NCI-H82 (cell line): ENCODE measurements at regions not wholly inside any gene's neighbourhood (a gene's known extent, or its start where the extent isn't known, plus 50 kb on each side); places are given as distances from the start of the nearest gene placed in this dataset.
"Not testable (repeated sequence)": the region's sequence is repeated elsewhere in the genome, so short reads cannot be mapped to it uniquely, and the experiment has no call there.

Experiments
- DNase-seq: peaks from one replicate; lab custom pipeline; 2025; lab: John Stamatoyannopoulos, UW

DNA sequence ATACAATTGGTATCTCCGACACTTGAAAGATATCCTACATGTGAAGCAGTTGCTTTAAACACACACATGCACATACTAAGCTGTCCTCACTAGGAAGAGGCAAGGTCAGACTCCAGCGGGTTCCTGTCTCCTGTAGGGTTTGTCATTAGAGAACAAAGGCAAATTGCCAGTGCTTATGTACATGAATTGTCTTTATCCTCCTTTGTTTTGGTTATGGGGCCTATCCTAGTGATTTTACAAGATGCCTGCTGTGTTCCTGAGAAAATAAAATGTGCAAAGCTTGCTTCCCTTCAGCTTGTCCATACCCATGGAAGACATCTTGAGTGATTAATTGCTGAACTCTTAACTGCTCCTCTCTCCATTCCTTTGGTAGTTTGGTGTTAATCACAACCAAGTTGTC lies 86.7 kb upstream of the SLC39A10 start:
- DNase-seq: no peak

DNA sequence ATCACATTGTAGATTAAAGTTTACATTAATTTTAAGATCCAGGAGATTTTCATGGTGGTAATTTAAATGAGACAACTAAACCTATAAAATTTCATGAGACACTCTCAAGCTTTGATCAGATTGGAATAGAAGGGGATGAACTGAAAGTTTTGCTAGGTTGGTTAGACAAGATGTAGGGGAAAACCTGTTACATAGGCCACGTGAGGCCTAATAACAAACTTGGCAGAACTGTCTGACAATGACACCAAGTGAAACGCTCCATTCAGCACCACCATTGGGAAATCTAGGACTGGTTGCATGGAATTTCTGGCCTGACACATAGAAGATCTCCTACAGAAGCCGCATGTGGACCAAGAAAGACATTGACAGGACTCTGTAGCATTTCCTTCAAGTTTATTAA lies 87.8 kb upstream of the SLC39A10 start:
- DNase-seq: no peak

DNA sequence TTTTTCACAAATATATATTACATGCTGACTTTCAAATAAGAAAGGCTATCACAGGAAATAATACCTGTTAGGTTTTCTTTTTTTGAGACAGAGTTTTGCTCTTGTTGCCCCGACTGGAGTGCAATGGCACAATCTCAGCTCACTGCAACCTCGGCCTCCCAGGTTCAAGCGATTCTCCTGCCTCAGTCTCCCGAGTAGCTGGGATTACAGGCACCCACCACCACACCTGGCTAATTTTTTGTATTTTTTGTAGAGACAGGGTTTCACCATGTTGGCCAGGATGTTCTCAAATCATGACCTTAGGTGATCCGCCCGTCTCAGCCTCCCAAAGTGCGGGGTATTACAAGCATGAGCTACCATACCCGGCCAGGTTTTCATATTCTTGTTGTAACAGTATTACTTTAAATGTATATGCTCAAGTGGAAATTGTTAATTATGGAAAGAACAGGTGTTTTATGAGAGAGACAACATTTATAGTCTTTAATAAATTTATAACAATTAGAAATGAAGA lies 92.3 kb upstream of the SLC39A10 start:
- not testable (repeated sequence) for DNase-seq

DNA sequence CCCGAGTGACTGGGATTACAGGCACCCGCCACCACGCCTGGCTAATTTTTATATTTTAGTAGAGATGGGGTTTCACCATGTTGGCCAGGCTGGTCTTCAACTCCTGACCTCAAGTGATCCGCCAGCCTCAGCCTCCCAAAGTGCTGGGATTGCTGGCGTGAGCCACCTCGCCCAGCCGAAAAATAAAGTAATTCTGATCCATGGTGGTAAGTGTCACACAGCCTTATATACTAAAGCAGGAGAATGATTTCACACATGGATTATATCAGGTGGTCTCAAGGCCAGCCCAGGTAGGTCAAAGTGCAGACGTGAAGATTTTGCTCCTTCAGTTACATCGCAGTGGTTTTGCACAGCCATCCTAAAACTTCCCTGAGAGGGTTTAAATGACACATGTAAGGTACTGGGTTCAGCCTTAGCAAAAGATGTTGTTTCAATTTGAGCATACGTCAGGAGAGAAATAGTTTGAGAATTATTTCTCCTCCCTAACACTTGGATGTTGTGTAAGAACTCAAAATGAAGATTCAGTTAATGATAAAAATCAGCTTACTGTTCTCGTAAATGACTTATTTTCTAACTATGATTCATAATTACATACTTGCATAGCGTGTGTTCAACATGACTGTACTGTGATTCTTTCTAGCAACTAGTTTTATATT lies 93.0 kb upstream of the SLC39A10 start:
- DNase-seq: no peak

DNA sequence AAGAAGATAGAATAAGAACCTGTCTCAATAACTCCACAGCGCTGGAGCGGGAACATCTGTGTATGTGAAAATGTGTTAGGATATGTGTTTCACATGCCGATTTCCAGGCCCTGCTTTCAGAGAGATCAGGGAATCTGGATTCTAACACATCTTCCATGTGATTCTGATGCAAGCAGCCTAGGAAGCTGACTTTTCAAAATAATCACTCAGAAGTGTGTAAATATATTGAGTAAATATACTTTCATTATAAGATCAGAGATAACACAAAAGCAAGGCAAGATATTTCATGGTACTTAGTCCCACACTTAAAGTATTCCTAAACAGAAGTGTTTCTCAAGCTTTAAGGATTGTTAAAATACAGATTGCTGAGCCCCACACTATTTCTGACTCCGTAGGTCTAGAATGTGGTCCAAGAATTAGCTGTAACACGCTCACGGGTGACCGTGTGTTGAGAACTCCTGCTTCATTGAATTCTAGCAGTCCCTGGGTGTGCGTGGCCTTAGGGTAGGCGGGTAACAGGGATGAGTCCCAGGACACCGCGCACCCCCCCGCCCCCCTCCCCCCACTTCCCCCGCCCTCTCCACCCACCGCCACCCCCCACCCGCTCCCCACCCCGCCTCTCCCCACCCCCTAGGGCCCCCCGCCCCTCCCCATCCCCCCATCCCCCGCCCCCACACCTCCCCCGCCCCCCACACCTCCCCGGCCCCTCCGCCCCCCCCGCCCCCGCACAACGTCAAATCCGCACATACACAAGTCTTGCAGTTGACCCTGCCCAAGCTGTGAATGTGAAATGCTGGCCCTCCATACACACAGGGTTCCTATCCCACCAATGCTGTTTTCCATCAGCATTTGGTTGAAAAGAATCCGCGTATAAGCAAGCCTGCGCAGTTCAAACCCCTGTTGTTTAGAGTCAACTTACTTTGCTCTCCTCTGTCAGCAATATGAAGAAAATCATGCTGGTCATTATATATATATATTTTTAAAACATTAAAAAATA lies 94.2 kb upstream of the SLC39A10 start:
- DNase-seq: no peak

DNA sequence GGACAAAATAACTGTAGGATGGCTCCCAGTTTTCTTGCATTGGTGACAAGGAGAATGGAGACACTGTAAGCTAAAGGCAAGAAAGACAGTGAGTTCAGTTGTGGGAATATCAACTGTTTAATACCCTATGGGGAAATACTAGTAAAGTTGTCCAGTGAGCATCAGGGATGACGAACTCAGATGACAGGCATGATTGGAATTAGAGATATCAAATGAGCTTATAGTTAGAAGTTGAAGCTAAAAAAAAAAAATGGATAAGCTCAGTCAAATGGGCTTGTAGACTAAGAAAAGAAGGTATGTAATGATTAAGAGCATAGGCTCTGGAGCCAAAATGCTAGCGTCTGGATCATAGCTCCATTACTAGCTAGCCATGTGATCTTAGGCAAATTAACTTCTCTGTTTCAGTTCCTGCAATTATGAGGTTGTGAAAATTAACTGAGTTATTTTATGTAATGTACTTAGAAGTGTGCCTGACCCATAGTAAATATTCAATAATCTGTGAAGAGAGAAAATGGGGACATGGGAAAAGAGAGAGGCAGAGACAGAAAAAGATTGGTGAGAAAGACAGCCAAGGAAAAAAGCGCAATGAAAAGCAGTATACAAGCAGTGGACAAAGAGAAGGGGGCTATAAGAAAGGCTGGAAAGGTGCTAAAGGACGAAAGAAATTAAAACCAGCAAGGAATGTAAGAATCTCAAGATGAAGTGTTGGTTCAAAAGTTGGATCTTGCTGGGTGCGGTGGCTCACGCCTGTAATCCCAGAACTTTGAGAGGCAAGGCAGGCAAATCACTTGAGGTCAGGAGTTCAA lies 95.7 kb upstream of the SLC39A10 start:
- DNase-seq: no peak

DNA sequence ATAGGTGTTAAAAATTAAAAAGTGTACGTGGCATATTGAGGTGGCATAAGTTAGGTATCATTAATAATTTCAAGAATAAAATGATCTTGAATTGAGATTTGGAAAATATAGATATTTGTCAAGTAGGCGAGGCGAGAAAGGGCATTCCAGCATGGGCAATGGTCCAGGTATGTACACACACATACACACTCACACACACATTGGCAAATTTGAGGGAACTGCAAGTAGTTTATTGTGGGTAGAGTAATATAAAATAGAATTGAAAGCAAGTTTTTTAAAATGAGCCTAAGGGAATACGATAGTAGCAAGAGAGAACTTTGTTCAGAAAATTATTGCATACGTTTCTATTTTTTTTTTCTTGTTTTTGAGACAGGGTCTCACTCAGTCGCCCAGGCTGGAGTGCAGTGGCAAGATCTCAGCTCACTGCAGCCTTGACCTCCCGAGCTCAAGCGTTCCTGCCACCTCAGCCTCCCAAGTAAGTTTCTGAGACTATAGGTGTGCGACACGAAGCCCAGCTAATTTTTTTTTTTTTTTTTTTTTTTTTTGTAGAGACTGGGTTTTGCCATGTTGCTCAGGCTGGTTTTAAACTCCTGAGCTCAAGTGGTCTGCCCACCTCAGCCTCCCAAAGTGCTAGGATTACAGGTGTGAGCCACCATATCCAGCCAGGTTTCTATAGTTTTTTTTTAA lies 96.7 kb upstream of the SLC39A10 start:
- DNase-seq: no peak

DNA sequence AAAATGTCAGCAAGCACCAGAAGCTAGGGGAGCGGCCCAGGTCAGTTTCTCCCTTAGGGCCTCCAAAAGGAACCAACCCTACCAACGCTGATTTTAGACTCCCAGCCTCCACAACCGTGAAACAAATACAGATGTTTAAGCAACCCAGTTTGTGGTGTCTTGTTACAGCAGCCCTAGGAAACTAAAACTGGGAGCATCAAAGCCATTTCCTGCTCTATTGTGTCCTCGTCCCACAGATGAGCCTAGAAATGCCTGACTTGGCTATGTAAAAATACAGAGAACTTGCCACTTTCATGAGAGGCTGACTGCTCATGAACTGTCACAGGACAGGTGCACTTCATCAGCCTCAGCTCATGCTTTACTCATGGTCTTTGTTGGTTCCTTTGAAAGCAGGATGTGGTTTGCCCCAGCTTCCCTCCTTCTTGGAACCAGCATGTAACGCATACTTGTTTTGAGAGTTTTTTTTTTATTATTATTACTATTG lies 97.6 kb upstream of the SLC39A10 start:
- DNase-seq: no peak

DNA sequence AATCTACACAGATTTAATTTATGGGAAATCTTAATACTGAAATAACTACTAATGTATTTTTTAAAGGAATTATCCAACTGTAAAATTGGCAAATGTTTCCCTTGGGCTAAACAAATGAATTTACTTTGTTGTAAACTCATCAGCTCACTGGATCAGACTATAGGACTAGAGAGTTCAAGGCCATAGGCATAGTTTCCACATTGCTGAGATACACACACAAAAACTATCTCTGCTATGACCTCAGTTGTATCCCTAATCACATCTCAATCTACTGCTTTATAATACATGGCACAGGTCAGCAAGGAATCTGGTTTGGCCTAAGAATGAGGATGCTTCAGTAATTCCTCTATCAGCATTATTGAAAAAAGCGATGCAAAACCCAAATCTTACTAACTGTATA lies 101.1 kb upstream of the SLC39A10 start:
- DNase-seq: no peak

DNA sequence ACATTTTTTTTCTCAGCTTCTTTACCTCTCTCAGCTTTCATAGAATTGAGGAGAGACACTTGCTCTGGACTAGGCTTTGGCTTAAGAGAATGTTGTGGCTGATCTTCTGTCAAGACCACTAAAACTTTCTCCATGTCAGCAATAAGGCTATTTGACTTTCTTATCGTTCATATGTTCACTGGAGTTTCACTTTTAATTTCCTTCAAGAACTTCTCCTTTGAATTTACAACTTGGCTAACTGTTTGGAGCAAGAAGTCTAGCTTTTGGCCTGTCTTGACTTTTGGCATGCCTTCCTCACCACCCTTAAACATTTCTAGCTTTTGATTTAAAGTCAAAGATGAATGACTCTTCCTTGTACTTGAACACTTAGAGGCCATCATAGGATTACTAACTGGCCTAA lies 104.4 kb upstream of the SLC39A10 start:
- DNase-seq: no peak

DNA sequence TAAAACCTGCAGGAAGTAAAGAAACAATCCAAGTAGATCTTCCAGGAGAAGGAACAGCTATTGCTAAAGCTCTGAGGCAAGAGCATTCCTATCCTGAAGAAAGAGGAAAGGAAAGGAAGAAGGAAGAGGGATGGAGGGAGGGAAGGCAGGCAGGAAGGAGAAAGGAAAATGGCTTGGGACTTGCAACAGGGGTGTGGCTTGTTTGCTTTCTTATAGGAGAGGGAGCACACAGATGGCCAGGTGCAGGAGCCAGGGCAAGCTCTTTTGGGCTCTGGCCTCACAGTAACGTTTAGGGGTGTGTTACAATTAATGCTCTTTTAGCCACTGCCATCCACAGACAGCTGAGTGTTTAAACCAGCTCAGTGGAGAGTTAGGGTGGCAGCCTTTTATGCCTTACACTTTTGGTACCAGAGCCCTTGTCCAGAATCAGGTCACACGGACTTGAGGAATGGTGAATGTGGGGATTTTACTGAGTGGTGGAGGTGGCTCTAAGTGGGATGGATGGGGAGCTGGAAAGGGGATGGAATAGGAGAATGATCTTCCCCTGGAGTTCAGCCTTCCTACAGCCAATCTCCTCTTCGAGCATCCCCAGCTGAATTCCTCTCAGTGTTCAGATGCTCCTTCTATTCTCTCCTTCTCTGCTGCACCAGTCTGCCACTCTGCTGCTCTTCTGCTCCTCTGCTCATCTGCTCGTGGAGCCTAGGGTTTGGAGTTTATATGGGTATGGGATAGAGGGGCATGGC lies 108.7 kb upstream of the SLC39A10 start:
- DNase-seq: no peak

DNA sequence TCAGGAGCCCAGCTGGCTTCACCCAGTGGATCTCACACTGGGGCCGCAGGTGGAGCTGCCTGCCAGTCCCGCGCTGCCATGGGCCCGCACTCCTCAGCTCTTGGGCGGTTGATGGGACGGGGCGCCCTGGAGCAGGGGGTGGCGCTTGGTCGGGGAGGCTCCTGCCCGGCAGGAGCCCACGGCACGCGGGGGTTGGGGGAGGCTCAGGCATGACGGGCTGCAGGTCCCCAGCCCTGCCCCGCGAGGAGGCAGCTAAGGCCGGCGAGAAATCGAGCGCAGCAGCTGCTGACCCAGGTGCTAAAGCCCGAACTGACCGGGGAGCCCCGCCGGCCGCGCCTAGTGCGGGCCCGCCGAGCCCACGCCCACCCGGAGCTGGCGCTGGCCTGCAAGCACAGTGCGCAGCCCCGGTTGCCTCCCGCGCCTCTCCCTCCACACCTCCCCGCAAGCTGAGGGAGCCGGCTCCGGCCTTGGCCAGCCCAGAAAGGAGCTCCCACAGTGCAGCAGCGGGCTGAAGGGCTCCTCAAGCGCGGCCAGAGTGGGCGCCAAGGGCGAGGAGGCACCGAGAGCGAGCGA lies 109.7 kb upstream of the SLC39A10 start:
- DNase-seq: not testable (repeated sequence)

DNA sequence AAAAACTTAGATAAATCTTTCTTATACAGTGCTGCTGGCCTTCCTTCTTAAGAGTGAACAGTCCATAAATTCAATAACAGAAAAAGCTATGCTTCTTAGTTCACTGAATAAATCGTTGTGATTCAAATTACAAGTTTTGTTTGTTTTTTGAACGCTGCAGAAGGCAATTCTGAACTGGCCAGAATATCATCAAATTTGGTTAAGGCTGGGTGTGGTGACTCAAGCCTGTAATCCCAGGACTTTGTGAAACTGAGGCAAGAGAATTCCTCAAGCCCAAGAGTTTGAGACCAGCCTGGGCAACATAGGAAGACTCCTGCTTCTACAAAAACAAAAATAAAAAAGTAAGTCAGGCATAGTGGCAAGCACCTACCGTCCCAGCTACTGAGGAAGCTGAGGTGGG lies 111.2 kb upstream of the SLC39A10 start:
- no peak for DNase-seq

DNA sequence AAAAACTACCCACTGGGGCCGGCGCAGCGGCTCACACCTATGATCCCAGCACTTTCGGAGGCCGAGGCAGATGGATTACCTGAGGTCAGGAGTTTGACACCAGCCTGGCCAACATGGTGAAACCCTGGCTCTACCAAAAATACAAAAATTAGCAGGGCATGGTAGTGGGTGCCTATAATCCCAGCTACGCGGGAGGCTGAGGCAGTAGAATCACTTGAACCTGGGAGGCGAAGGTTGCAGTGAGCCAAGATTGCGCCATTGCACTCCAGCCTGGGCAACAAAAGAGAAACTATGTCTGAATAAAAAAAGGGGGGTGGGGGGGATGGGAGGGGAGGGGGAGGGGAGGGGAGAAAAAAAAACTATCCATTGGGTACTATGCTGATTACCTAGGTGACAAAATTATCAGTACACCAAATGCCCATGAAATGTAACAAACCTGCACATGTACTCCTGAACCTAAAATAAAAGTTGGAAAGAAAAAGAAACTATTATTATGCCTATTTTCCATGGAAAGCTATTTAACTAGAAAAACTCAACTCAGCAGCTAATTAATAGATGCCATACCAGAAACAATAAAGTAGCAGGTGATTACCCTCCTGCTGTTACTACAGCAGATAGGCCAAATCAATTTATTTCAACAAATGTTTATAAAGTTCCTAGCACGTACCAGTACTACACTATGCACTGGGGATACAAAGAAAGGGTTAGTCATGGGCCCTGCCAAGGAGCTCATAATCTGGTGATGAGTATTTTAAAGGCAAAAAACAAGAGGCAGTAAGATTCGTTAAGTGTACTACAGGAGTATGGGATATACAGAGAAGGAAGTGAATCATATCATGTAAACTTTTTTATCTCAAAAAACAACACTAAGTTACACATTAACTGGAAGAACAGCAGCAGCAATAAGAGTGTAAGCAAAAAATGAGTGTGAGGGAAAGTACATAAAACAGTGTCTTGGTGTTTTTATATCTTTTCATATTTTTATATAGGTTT lies 112.8 kb upstream of the SLC39A10 start:
- DNase-seq: no peak

DNA sequence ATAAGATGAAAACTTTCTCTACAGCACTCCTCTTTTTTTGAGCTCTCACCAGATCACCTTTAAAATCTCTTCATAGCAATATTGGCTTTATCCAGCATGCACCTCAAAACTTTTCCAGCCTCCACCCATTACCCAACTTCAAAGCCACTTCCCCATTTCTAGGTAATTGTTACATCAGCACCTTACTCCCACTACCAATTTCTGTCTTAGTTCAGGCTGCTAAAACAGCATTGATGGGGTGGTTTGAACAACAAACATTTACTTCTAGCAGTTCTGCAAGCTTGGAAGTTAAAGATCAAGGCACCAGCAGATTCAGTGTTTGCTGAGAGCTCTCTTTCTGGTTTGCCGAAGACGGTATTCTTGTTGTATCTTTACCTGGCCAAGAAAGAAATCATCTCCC lies 114.0 kb upstream of the SLC39A10 start:
- DNase-seq: no peak

DNA sequence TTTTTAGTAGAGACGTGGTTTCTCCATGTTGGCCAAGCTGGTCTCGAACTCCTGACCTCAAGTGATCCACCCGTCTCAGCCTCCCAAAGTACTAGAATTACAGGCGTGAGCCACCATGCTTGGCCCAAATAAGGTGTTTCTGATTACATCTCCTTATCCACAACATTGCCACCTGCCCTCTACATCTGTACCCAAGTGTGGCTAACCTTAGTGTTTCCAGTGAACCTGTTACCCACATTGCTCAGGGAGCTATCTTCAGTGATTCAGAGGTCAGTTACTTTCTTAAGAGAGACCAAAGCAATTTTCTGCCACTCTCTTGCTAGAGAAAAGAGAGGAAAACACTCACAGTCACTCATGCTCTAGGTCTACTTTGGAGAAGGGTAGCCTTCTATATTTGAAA lies 115.0 kb upstream of the SLC39A10 start:
- no peak for DNase-seq

DNA sequence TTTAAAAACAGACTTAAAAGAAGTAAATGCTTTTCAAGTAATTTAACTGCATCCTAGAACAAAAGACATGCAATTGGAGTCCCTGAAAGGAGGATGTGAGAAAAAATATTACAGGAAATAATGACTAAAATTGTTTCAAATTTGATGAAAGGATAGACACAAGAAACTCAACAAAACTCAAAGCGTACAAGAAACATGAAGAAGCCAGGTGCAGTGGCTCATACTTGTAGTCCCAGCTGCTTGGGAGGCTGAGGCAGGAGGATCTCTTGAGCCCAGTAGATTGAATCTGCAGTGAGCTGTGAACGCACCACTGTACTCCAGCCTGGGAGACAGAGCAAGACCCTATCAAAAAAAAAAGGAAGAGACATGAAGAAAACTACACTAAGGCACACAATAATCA lies 118.1 kb upstream of the SLC39A10 start:
- DNase-seq: no peak

DNA sequence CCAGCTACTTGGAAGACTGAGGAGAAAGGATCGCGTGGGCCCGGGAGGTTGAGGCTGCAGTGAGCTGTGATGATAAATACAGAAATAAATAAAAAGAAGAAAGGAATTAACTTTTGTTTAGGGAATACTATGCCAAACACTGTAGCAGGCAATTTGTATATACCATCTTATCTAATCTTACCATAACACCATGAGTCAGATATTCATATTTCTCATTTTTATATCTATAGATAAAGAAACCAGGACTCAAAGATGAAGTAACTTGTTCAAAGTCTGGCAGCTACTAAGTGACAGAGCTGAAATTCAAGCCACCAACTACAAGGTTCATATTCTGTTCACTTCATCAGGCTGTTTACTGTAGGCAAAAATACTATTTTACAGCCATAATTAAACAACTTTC lies 119.2 kb upstream of the SLC39A10 start:
- DNase-seq: no peak

DNA sequence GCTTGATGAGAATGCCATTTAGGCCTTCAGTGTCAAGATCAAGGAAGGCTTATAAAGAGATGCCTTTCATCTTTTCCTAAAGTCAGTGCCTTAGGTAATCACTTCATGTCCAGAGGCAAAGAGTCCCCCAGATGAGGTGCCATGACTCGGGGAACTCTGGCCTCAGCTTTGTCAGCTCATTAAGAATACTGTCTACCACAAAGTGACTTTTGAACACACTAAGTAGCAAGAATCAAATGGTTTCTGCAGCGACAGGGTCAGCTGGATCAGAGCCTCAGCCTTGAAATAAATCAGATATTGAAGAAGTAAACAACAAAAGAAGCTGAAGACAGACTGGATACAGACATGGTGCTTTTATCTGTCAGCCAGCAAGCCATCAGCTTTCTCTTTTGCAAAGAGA lies 120.1 kb upstream of the SLC39A10 start:
- DNase-seq: no peak
